ENCODE measurements at regions not wholly inside any gene's neighbourhood (a gene's known extent, or its start where the extent isn't known, plus 50 kb on each side); places are given as distances from the start of the nearest gene placed in this dataset.

DNA sequence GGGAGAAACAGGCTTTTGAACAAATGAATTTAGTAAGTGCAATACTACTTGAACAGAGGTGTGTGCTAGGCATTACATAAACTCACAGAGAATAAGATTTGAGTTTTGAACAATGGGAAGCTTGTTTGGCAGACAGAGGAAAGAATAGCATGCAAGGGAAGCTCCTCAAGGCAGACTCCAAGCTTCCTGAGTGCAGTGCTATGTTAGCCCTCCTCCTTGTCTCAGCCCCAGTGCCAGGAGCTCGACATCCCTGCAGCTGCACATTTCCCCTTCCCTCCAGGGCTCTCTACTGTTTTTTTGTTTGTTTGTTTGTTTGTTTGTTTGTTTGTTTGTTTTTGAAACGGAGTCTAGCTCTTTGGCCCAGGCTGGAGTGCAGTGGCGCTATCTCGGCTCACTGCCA, 237.5 kb downstream of the IPMK start:
- no peaks in the 10 kb centered on the region for H4K20me1 ChIP-seq (ENCODE audit: insufficient read depth, low read length)
- no peak overlapping the region for H3K4me3 ChIP-seq (replicated peaks in 1 of 3; ENCODE audit: insufficient read depth in 1 of 3, low read depth in 2 of 3, low read length in 3 of 3)
- POLR2A ChIA-PET: no interaction called here
- CTCF ChIA-PET (ENCODE audit: low intra/inter-chr PET ratio, low total read pairs): no interaction called here
- H3K36me3 ChIP-seq (replicated peaks in 1 of 2; ENCODE audit: control insufficient read depth in 1 of 2, insufficient read depth in 2 of 2, low read length in 2 of 2): no peaks in the 10 kb centered on the region
- FAIRE-seq: no peak
- no peak for ATAC-seq
- BruUV-seq (replicated peaks): no TSS peak
- H3K4me1 ChIP-seq (ENCODE audit: insufficient read depth, low read length): no peaks in the 10 kb centered on the region
- in situ Hi-C loops (cut with HindIII; ENCODE audit: extremely low pct_ligation_motif_present, low pct_unique_long_range_greater_than_20kb) (no loop called here), intact Hi-C loops (cut with micrococcal nuclease; ENCODE audit: unreplicated experiment) (no loop called here)
- H3K79me2 ChIP-seq (ENCODE audit: insufficient read depth, low read length): no peaks in the 10 kb centered on the region
- no peak overlapping the region for H3K27ac ChIP-seq (ENCODE audit: extremely low read length, insufficient read depth, low read length)
- 0% methylated on average over 4 of the region's 4 CpGs for WGBS (ENCODE audit: low lambda C conversion rate)
- H3K27me3 ChIP-seq (ENCODE audit: control insufficient read depth in 1 of 2, insufficient read depth in 2 of 2, low read length in 2 of 2): no peaks in the 10 kb centered on the region; a peak in 1 of 5 replicates
- no peak overlapping the region for H3K9ac ChIP-seq (ENCODE audit: insufficient read depth, low read depth, low read length)
- TF ChIP-seq ZNF552 (CRISPR knock-in tag; IDR thresholded peaks at IDR 0.05; ENCODE audit: borderline replicate concordance): no peak
- no peak overlapping the region for H3K4me2 ChIP-seq (ENCODE audit: low read depth, low read length)
- H3K9me3 ChIP-seq (ENCODE audit: low read length): no peaks in the 10 kb centered on the region
- no peak overlapping the region for H2AFZ ChIP-seq (ENCODE audit: low read length)
- no peak for DNase-seq (ENCODE audit: low spot score)

DNA sequence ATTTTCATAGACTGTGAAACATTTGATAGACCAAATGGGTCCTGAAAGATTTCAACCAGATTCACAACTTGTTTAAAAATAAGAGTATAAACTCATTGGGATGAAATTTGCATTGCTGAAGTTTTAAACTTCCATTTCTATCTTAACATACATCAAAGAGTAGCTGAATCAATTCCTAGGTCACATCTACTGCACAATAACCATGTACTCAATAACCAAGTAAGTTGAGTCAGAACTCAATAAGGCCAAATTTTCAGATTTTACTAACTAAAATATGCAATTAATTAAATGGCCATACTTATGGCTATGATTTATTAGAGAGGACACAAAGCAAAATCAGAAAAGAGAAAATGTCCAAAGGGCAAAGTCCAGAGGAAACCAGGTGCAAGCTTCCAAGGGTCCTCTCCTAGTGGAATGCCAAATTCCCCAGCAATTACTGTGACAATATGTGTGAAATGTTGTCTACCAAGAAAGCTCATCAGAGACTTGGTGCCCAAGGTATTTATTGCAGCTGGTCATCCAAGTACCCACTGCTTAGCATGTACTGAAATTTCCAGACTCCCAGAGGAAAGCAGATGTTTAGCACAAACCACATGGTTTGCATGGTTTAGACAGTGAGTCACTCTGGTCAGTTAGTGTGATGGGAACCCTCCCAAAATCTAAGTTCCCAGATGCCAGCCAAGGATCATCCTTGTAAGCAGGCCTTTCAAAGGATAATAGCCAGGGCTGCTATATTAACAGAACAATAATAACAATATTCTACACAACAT, 238.9 kb downstream of the IPMK start:
- Histone ChIP-seq H3K4me1 (ENCODE audit: insufficient read depth, low read length) (no peaks in the 10 kb centered on the region), H3K9me3 (ENCODE audit: low read length) (no peaks in the 10 kb centered on the region), H3K27ac (ENCODE audit: extremely low read length, insufficient read depth, low read length) (no peak overlapping the region), H2AFZ (ENCODE audit: low read length) (no peak overlapping the region), H3K27me3 (ENCODE audit: control insufficient read depth in 1 of 2, insufficient read depth in 2 of 2, low read length in 2 of 2) (no peaks in the 10 kb centered on the region; a peak in 1 of 5 replicates), H3K79me2 (ENCODE audit: insufficient read depth, low read length) (no peaks in the 10 kb centered on the region), H4K20me1 (ENCODE audit: insufficient read depth, low read length) (no peaks in the 10 kb centered on the region), H3K4me2 (ENCODE audit: low read depth, low read length) (no peak overlapping the region), H3K36me3 (replicated peaks in 1 of 2; ENCODE audit: control insufficient read depth in 1 of 2, insufficient read depth in 2 of 2, low read length in 2 of 2) (no peaks in the 10 kb centered on the region), H3K4me3 (replicated peaks in 1 of 3; ENCODE audit: insufficient read depth in 1 of 3, low read depth in 2 of 3, low read length in 3 of 3) (no peak overlapping the region), H3K9ac (ENCODE audit: insufficient read depth, low read depth, low read length) (no peak overlapping the region)
- BruUV-seq (replicated peaks): no TSS peak
- no peak for DNase-seq (ENCODE audit: low spot score)
- ChIA-PET POLR2A (no interaction called here), CTCF (ENCODE audit: low intra/inter-chr PET ratio, low total read pairs) (no interaction called here)
- in situ Hi-C loops (cut with HindIII; ENCODE audit: extremely low pct_ligation_motif_present, low pct_unique_long_range_greater_than_20kb): no loop called here
- FAIRE-seq: no peak
- intact Hi-C loops (cut with micrococcal nuclease; ENCODE audit: unreplicated experiment): no loop called here
- no peak for TF ChIP-seq MATR3 (CRISPR knock-in tag; IDR thresholded peaks at IDR 0.05)
- TF ChIP-seq, protein P1, sequence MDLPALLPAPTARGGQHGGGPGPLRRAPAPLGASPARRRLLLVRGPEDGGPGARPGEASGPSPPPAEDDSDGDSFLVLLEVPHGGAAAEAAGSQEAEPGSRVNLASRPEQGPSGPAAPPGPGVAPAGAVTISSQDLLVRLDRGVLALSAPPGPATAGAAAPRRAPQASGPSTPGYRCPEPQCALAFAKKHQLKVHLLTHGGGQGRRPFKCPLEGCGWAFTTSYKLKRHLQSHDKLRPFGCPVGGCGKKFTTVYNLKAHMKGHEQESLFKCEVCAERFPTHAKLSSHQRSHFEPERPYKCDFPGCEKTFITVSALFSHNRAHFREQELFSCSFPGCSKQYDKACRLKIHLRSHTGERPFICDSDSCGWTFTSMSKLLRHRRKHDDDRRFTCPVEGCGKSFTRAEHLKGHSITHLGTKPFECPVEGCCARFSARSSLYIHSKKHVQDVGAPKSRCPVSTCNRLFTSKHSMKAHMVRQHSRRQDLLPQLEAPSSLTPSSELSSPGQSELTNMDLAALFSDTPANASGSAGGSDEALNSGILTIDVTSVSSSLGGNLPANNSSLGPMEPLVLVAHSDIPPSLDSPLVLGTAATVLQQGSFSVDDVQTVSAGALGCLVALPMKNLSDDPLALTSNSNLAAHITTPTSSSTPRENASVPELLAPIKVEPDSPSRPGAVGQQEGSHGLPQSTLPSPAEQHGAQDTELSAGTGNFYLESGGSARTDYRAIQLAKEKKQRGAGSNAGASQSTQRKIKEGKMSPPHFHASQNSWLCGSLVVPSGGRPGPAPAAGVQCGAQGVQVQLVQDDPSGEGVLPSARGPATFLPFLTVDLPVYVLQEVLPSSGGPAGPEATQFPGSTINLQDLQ (CRISPR knock-in tag; IDR thresholded peaks at IDR 0.05): no peak
- no peak for TF ChIP-seq ZNF382 (CRISPR knock-in tag; IDR thresholded peaks at IDR 0.05; ENCODE audit: borderline replicate concordance)
- no peak for TF ChIP-seq ZNF768 (CRISPR knock-in tag; IDR thresholded peaks at IDR 0.05)
- TF ChIP-seq CEBPB (IDR thresholded peaks at IDR 0.05; ENCODE audit: borderline replicate concordance, low read depth, low read length): peak; percentile 54; the same call in 1 of the 2 replicates
- ATAC-seq: no peak

Data from HepG2 (cell line).